Keratinocyte (primary cell): ENCODE measurements at regions not wholly inside any gene's neighbourhood (a gene's known extent, or its start where the extent isn't known, plus 50 kb on each side); places are given as distances from the start of the nearest gene placed in this dataset.

Experiments used
- DNase-seq: peaks from one replicate; pipeline ENCODE4 v3.0.0-alpha.2; 2011; ENCODE audit warnings: low read depth, missing footprints, low spot score
- FAIRE-seq: peaks from 2 replicates; lab custom pipeline; 2011; peaks lifted over from hg19 to GRCh38; lab: Jason Lieb, UNC
- H2AFZ ChIP-seq: 2 replicates; pipeline ENCODE4 v1.6.0; 2012; ENCODE audit warnings: low read length, control low read depth, inconsistent platforms; ENCODE audit not compliant: control insufficient read depth
- H3K27ac ChIP-seq: 2 replicates; pipeline ENCODE4 v1.5.1; 2011; ENCODE audit warnings: low read length; ENCODE audit not compliant: control insufficient read depth, insufficient read depth
- H3K27me3 ChIP-seq: 3 replicates; pipeline ENCODE4 v1.6.0; 2011; ENCODE audit warnings: low read length; ENCODE audit not compliant: control insufficient read depth, insufficient read depth; ENCODE audit errors: extremely low read depth
- H3K36me3 ChIP-seq, 2 experiments: 2 replicates in 1 of 2; 3 replicates in 1 of 2; pipeline ENCODE4 v1.5.1; 2011; ENCODE audit warnings: low read length in 2 of 2, mild to moderate bottlenecking in 1 of 2; ENCODE audit not compliant: control insufficient read depth in 2 of 2, insufficient read depth in 2 of 2; ENCODE audit errors: extremely low read depth in 1 of 2
- H3K4me1 ChIP-seq: 3 replicates; pipeline ENCODE4 v1.5.1; 2011; ENCODE audit warnings: low read length; ENCODE audit not compliant: control insufficient read depth, insufficient read depth; ENCODE audit errors: extremely low read depth
- H3K4me2 ChIP-seq: 3 replicates; pipeline ENCODE4 v1.6.0; 2011; ENCODE audit warnings: low read depth, low read length; ENCODE audit not compliant: control insufficient read depth, insufficient read depth; ENCODE audit errors: extremely low read depth
- H3K4me3 ChIP-seq, 3 experiments: fragments of 200-600 bp in 1 of 3; sonication (generic) in 1 of 3; 2 replicates in 2 of 3; 3 replicates in 1 of 3; pipeline ENCODE4 v1.5.1; 2011 to 2016; ENCODE audit warnings: low read length in 3 of 3, mild to moderate bottlenecking in 3 of 3, control low read depth in 2 of 3, inconsistent platforms in 1 of 3, low read depth in 1 of 3, mixed read lengths in 1 of 3, mixed run types in 1 of 3, moderate library complexity in 1 of 3; ENCODE audit not compliant: control insufficient read depth in 2 of 3, insufficient read depth in 2 of 3; ENCODE audit errors: extremely low read depth in 1 of 3
- H3K79me2 ChIP-seq: 2 replicates; pipeline ENCODE4 v1.6.0; 2012; ENCODE audit warnings: low read length; ENCODE audit not compliant: control insufficient read depth, insufficient read depth
- H3K9ac ChIP-seq: 3 replicates; pipeline ENCODE4 v1.6.0; 2011; ENCODE audit warnings: low read length; ENCODE audit not compliant: control insufficient read depth, insufficient read depth; ENCODE audit errors: extremely low read depth
- H3K9me1 ChIP-seq: 3 replicates; pipeline ENCODE4 v1.6.0; 2011; ENCODE audit warnings: low read length; ENCODE audit not compliant: control insufficient read depth, insufficient read depth; ENCODE audit errors: extremely low read depth
- H3K9me3 ChIP-seq: 2 replicates; pipeline ENCODE4 v1.5.1; 2012; ENCODE audit warnings: low read depth, low read length; ENCODE audit not compliant: control insufficient read depth
- H4K20me1 ChIP-seq: 3 replicates; pipeline ENCODE4 v1.6.0; 2011; ENCODE audit warnings: low read length; ENCODE audit not compliant: control insufficient read depth, insufficient read depth; ENCODE audit errors: extremely low read depth
- CTCF ChIP-seq, 3 experiments: IDR thresholded peaks in 1 of 3; conservative IDR thresholded peaks in 1 of 3; optimal IDR thresholded peaks in 1 of 3; 2 replicates in 2 of 3; 3 replicates in 1 of 3; pipeline versions ENCODE3 to v1.5.1; 2011; ENCODE audit warnings: low read length in 3 of 3, mild to moderate bottlenecking in 3 of 3, moderate library complexity in 2 of 3, control low read depth in 1 of 3, inconsistent platforms in 1 of 3; ENCODE audit not compliant: insufficient read depth in 2 of 3; ENCODE audit errors: extremely low read depth in 1 of 3
- EZH2 ChIP-seq: IDR thresholded peaks from one replicate; pipeline ENCODE4 v1.6.1; 2012; ENCODE audit warnings: inconsistent platforms, mild to moderate bottlenecking, low read length, moderate library complexity
- dilution Hi-C: fragments of 300-500 bp; cut with MboI; formaldehyde crosslinking; loops from one replicate; pipeline ENCODE4 v1.7.0; 2020; ENCODE audit warnings: low sequenced_read_pairs; ENCODE audit not compliant: extremely low pct_ligation_motif_present

GRCh38 chr3:63150880-63151279, 127.2 kb upstream of the SYNPR start:
- TF ChIP-seq EZH2: no peak
- TF ChIP-seq CTCF (optimal IDR thresholded peaks at IDR 0.05 in 1 of 3, IDR thresholded peaks at IDR 0.05 in 1 of 3, conservative IDR thresholded peaks at IDR 0.05 in 1 of 3; ENCODE audit: extremely low read depth in 1 of 3, insufficient read depth in 2 of 3, low read length in 3 of 3): no peak
- FAIRE-seq: no peak

GRCh38 chr3:63151897-63152296, 126.2 kb upstream of the SYNPR start:
- FAIRE-seq (no peak), DNase-seq (no peak)
- H3K9me3 ChIP-seq: no peaks in the 10 kb centered on the region
- H3K36me3 ChIP-seq: no peaks in the 10 kb centered on the region
- H2AFZ ChIP-seq: no peak overlapping the region
- H3K4me1 ChIP-seq: no peaks in the 10 kb centered on the region
- no peak overlapping the region for H3K9ac ChIP-seq
- dilution Hi-C loops: no loop called here
- H4K20me1 ChIP-seq: no peaks in the 10 kb centered on the region
- no peak for TF ChIP-seq EZH2
- no peak for TF ChIP-seq CTCF (optimal IDR thresholded peaks at IDR 0.05 in 1 of 3, IDR thresholded peaks at IDR 0.05 in 1 of 3, conservative IDR thresholded peaks at IDR 0.05 in 1 of 3; ENCODE audit: extremely low read depth in 1 of 3, insufficient read depth in 2 of 3, low read length in 3 of 3)
- no peaks in the 10 kb centered on the region for H3K9me1 ChIP-seq
- H3K27ac ChIP-seq: no peak overlapping the region
- H3K4me3 ChIP-seq: no peak overlapping the region
- H3K4me2 ChIP-seq: no peak overlapping the region
- no peaks in the 10 kb centered on the region for H3K27me3 ChIP-seq
- H3K79me2 ChIP-seq: no peaks in the 10 kb centered on the region

More at GRCh38 chr3:63150880-63151279, 127.2 kb upstream of the SYNPR start:
- Histone ChIP-seq H3K79me2 (no peaks in the 10 kb centered on the region), H4K20me1 (no peaks in the 10 kb centered on the region), H3K4me2 (no peak overlapping the region), H3K4me1 (no peaks in the 10 kb centered on the region), H3K9me1 (no peaks in the 10 kb centered on the region), H3K27ac (no peak overlapping the region), H3K9me3 (no peaks in the 10 kb centered on the region), H3K4me3 (no peak overlapping the region), H2AFZ (no peak overlapping the region), H3K36me3 (no peaks in the 10 kb centered on the region), H3K9ac (no peak overlapping the region), H3K27me3 (no peaks in the 10 kb centered on the region)
- dilution Hi-C loops: no loop called here
- DNase-seq: no peak
